ENCODE measurements at regions not wholly inside any gene's neighbourhood (a gene's known extent, or its start where the extent isn't known, plus 50 kb on each side); places are given as distances from the start of the nearest gene placed in this dataset.

DNA sequence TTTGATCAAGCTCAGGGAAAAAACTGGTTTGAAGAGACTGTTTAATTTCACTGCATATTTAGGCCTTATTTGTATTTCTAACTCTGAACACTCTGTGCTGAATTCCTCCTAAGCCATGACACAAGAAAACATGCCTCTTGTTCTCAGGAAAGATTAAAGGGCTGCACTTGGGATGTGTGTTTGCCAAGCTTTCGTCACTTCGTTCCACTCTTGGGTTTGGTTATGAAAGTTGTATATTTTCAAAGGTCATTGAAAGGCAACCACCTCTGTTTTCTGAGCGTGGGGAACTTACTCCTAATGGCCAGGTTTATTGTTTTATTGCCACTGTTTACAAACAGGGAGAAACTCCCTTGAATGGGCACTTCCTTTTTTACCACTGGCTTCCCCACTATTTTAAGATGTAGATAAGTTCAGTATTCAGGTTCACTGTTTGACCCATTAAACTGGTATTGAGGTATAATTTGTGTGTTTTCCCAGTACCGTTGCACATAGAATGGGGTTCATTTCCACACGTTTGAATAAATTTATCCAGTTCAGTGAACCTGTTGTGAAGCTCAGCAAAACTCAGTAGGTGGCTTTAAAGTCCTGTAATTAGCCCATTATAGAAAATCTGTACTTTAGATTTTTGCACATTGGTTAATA lies 65.3 kb downstream of the NKX2-1 start (continued):
- TF ChIP-seq, protein P1, sequence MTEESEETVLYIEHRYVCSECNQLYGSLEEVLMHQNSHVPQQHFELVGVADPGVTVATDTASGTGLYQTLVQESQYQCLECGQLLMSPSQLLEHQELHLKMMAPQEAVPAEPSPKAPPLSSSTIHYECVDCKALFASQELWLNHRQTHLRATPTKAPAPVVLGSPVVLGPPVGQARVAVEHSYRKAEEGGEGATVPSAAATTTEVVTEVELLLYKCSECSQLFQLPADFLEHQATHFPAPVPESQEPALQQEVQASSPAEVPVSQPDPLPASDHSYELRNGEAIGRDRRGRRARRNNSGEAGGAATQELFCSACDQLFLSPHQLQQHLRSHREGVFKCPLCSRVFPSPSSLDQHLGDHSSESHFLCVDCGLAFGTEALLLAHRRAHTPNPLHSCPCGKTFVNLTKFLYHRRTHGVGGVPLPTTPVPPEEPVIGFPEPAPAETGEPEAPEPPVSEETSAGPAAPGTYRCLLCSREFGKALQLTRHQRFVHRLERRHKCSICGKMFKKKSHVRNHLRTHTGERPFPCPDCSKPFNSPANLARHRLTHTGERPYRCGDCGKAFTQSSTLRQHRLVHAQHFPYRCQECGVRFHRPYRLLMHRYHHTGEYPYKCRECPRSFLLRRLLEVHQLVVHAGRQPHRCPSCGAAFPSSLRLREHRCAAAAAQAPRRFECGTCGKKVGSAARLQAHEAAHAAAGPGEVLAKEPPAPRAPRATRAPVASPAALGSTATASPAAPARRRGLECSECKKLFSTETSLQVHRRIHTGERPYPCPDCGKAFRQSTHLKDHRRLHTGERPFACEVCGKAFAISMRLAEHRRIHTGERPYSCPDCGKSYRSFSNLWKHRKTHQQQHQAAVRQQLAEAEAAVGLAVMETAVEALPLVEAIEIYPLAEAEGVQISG (CRISPR knock-in tag; IDR thresholded peaks at IDR 0.05), result no peak
- no peak for TF ChIP-seq ATF1 (CRISPR knock-in tag; IDR thresholded peaks at IDR 0.05)
- TF ChIP-seq NCOA5 (CRISPR knock-in tag; IDR thresholded peaks at IDR 0.05), result no peak
- TF ChIP-seq MTA3 (CRISPR knock-in tag; IDR thresholded peaks at IDR 0.05), result no peak
- no peak for TF ChIP-seq MBD4 (IDR thresholded peaks at IDR 0.05; ENCODE audit: borderline replicate concordance, low read length)
- TF ChIP-seq, protein P2, sequence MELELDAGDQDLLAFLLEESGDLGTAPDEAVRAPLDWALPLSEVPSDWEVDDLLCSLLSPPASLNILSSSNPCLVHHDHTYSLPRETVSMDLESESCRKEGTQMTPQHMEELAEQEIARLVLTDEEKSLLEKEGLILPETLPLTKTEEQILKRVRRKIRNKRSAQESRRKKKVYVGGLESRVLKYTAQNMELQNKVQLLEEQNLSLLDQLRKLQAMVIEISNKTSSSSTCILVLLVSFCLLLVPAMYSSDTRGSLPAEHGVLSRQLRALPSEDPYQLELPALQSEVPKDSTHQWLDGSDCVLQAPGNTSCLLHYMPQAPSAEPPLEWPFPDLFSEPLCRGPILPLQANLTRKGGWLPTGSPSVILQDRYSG (CRISPR knock-in tag; IDR thresholded peaks at IDR 0.05), result no peak
- TF ChIP-seq ZC3H4 (CRISPR knock-in tag; IDR thresholded peaks at IDR 0.05; ENCODE audit: borderline replicate concordance), result no peak
- no peak for TF ChIP-seq ZNF615 (CRISPR knock-in tag; IDR thresholded peaks at IDR 0.05; ENCODE audit: borderline replicate concordance)
- no peak for TF ChIP-seq ZNF788 (CRISPR knock-in tag; IDR thresholded peaks at IDR 0.05; ENCODE audit: borderline replicate concordance)
- no peak for TF ChIP-seq ZFAT (CRISPR knock-in tag; conservative IDR thresholded peaks at IDR 0.05)
- TF ChIP-seq, protein P3, sequence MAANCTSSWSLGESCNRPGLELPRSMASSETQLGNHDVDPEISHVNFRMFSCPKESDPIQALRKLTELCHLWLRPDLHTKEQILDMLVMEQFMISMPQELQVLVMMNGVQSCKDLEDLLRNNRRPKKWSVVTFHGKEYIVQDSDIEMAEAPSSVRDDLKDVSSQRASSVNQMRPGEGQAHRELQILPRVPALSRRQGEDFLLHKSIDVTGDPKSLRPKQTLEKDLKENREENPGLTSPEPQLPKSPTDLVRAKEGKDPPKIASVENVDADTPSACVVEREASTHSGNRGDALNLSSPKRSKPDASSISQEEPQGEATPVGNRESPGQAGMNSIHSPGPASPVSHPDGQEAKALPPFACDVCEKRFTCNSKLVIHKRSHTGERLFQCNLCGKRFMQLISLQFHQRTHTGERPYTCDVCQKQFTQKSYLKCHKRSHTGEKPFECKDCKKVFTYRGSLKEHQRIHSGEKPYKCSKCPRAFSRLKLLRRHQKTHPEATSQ (CRISPR knock-in tag; IDR thresholded peaks at IDR 0.05; ENCODE audit: borderline replicate concordance), result no peak
- TF ChIP-seq, protein P4, sequence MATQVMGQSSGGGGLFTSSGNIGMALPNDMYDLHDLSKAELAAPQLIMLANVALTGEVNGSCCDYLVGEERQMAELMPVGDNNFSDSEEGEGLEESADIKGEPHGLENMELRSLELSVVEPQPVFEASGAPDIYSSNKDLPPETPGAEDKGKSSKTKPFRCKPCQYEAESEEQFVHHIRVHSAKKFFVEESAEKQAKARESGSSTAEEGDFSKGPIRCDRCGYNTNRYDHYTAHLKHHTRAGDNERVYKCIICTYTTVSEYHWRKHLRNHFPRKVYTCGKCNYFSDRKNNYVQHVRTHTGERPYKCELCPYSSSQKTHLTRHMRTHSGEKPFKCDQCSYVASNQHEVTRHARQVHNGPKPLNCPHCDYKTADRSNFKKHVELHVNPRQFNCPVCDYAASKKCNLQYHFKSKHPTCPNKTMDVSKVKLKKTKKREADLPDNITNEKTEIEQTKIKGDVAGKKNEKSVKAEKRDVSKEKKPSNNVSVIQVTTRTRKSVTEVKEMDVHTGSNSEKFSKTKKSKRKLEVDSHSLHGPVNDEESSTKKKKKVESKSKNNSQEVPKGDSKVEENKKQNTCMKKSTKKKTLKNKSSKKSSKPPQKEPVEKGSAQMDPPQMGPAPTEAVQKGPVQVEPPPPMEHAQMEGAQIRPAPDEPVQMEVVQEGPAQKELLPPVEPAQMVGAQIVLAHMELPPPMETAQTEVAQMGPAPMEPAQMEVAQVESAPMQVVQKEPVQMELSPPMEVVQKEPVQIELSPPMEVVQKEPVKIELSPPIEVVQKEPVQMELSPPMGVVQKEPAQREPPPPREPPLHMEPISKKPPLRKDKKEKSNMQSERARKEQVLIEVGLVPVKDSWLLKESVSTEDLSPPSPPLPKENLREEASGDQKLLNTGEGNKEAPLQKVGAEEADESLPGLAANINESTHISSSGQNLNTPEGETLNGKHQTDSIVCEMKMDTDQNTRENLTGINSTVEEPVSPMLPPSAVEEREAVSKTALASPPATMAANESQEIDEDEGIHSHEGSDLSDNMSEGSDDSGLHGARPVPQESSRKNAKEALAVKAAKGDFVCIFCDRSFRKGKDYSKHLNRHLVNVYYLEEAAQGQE (IDR thresholded peaks at IDR 0.05; ENCODE audit: borderline replicate concordance in 1 of 2, low read depth in 1 of 2, low read length in 2 of 2), result 0 out of 4 replicates have a peak, but pooled peaks of 1 of the 2 experiments have one; percentile 23
- no peak for TF ChIP-seq TEAD2 (CRISPR knock-in tag; IDR thresholded peaks at IDR 0.05)
- TF ChIP-seq NPAS2 (CRISPR knock-in tag; IDR thresholded peaks at IDR 0.05; ENCODE audit: borderline replicate concordance), result no peak
- TF ChIP-seq NCOA1 (CRISPR knock-in tag; IDR thresholded peaks at IDR 0.05), result no peak
- no peak for TF ChIP-seq ZNF660 (CRISPR knock-in tag; IDR thresholded peaks at IDR 0.05; ENCODE audit: borderline replicate concordance, low read depth)
- TF ChIP-seq TCF7 (IDR thresholded peaks at IDR 0.05; ENCODE audit: low read depth), result peak; percentile 74
- no peak for TF ChIP-seq CAMTA2 (CRISPR knock-in tag; IDR thresholded peaks at IDR 0.05; ENCODE audit: borderline replicate concordance)

Measured in HepG2 (cell line).